Activated CD4-positive, alpha-beta memory T cell treated with anti-CD3 and anti-CD28 coated beads for 36 hours (primary cell): ENCODE measurements at regions not wholly inside any gene's neighbourhood (a gene's known extent, or its start where the extent isn't known, plus 50 kb on each side); places are given as distances from the start of the nearest gene placed in this dataset.
"Not testable (repeated sequence)": the region's sequence is repeated elsewhere in the genome, so short reads cannot be mapped to it uniquely, and the experiment has no call there.

ENCODE experiments used
- CTCF ChIA-PET: fragments of 350-600 bp; sonication (Branson Sonifier 250); formaldehyde crosslinking; loops from one replicate; lab custom pipeline; 2021; ENCODE audit warnings: antibody characterized with exemption, inconsistent platforms; lab: Charles Lee
- POLR2A ChIA-PET: fragments of 350-600 bp; sonication (Branson Sonifier 250); formaldehyde crosslinking; loops from one replicate; lab custom pipeline; 2021; ENCODE audit warnings: antibody characterized with exemption; lab: Charles Lee
- DNase-seq: peaks from one replicate; pipeline ENCODE4 v3.0.0-alpha.2; 2020
- H3K27ac Mint-ChIP-seq: one replicate; pipeline ENCODE4 v1.8.0; 2021; ENCODE audit warnings: mixed read lengths
- H3K27me3 Mint-ChIP-seq: one replicate; pipeline ENCODE4 v1.8.0; 2021; ENCODE audit warnings: mixed read lengths
- H3K36me3 Mint-ChIP-seq: one replicate; pipeline ENCODE4 v1.8.0; 2021; ENCODE audit warnings: mixed read lengths
- H3K4me1 Mint-ChIP-seq: one replicate; pipeline ENCODE4 v1.8.0; 2021; ENCODE audit warnings: low read depth, mixed read lengths
- H3K4me3 Mint-ChIP-seq: one replicate; pipeline ENCODE4 v1.8.0; 2021; ENCODE audit warnings: mild to moderate bottlenecking, mixed read lengths
- H3K9me3 Mint-ChIP-seq: one replicate; pipeline ENCODE4 v1.8.0; 2021; ENCODE audit warnings: mixed read lengths
- intact Hi-C: fragments of 100-400 bp; cut with micrococcal nuclease; formaldehyde crosslinking; loops from one replicate; pipeline ENCODE4 v1.15.1; 2023

- ChIA-PET POLR2A (no interaction called here), CTCF (no interaction called here)
- Mint-ChIP-seq H3K9me3 (peaks cover 11% of the 10 kb centered on the region), H3K27ac (no peak overlapping the region), H3K4me1 (no peaks in the 10 kb centered on the region), H3K36me3 (no peaks in the 10 kb centered on the region), H3K27me3 (no peaks in the 10 kb centered on the region), H3K4me3 (no peak overlapping the region)
- no peak for DNase-seq
- intact Hi-C loops = no loop called here
Measured at GRCh38 chr2:51778806-51779205, 746.9 kb upstream of the NRXN1 start.

- CTCF ChIA-PET, DNase-seq, intact Hi-C loops, H3K27me3 Mint-ChIP-seq, H3K4me3 Mint-ChIP-seq, H3K36me3 Mint-ChIP-seq, H3K27ac Mint-ChIP-seq, POLR2A ChIA-PET, H3K4me1 Mint-ChIP-seq: not testable (repeated sequence)
- peaks cover 29% of the 10 kb centered on the region for H3K9me3 Mint-ChIP-seq
Measured at GRCh38 chr2:51774606-51775005, 742.7 kb upstream of the NRXN1 start.

- no peaks in the 10 kb centered on the region for H3K4me1 Mint-ChIP-seq
- intact Hi-C loops = no loop called here
- DNase-seq = no peak
- POLR2A ChIA-PET = no interaction called here
- CTCF ChIA-PET = no interaction called here
- H3K27me3 Mint-ChIP-seq = no peaks in the 10 kb centered on the region
- H3K4me3 Mint-ChIP-seq = no peak overlapping the region
- H3K27ac Mint-ChIP-seq = no peak overlapping the region
- no peaks in the 10 kb centered on the region for H3K36me3 Mint-ChIP-seq
- H3K9me3 Mint-ChIP-seq = no peaks in the 10 kb centered on the region
Measured at GRCh38 chr2:51760441-51760840, 728.5 kb upstream of the NRXN1 start.

- CTCF ChIA-PET = no interaction called here
- POLR2A ChIA-PET = no interaction called here
- DNase-seq = no peak
- Mint-ChIP-seq H3K27me3 (no peaks in the 10 kb centered on the region), H3K9me3 (no peaks in the 10 kb centered on the region), H3K4me3 (no peak overlapping the region), H3K27ac (no peak overlapping the region), H3K36me3 (no peaks in the 10 kb centered on the region), H3K4me1 (no peaks in the 10 kb centered on the region)
- intact Hi-C loops = no loop called here
Measured at GRCh38 chr2:51758081-51758480, 726.1 kb upstream of the NRXN1 start.

- intact Hi-C loops = no loop called here
- Mint-ChIP-seq H3K27me3 (no peaks in the 10 kb centered on the region), H3K27ac (no peak overlapping the region), H3K36me3 (no peaks in the 10 kb centered on the region), H3K9me3 (peaks cover 13% of the 10 kb centered on the region), H3K4me3 (no peak overlapping the region), H3K4me1 (no peaks in the 10 kb centered on the region)
- DNase-seq = no peak
- ChIA-PET POLR2A (no interaction called here), CTCF (no interaction called here)
Measured at GRCh38 chr2:51734115-51734514, 702.2 kb upstream of the NRXN1 start.

GRCh38 chr2:51723691-51724090 lies 691.8 kb upstream of the NRXN1 start:
- CTCF ChIA-PET = no interaction called here
- peaks cover 6% of the 10 kb centered on the region for H3K9me3 Mint-ChIP-seq
- DNase-seq = no peak
- H3K36me3 Mint-ChIP-seq = no peaks in the 10 kb centered on the region
- no peaks in the 10 kb centered on the region for H3K4me1 Mint-ChIP-seq
- no peak overlapping the region for H3K4me3 Mint-ChIP-seq
- no peak overlapping the region for H3K27ac Mint-ChIP-seq
- intact Hi-C loops = no loop called here
- no peaks in the 10 kb centered on the region for H3K27me3 Mint-ChIP-seq
- POLR2A ChIA-PET = no interaction called here

GRCh38 chr2:51722311-51722710 lies 690.4 kb upstream of the NRXN1 start:
- Mint-ChIP-seq H3K9me3 (peaks cover 6% of the 10 kb centered on the region), H3K36me3 (no peaks in the 10 kb centered on the region), H3K4me1 (no peaks in the 10 kb centered on the region), H3K27me3 (no peaks in the 10 kb centered on the region), H3K27ac (no peak overlapping the region), H3K4me3 (no peak overlapping the region)
- ChIA-PET CTCF (no interaction called here), POLR2A (no interaction called here)
- intact Hi-C loops = no loop called here
- DNase-seq = no peak

- Mint-ChIP-seq H3K9me3 (peaks cover 7% of the 10 kb centered on the region), H3K27me3 (no peaks in the 10 kb centered on the region), H3K27ac (no peak overlapping the region), H3K36me3 (no peaks in the 10 kb centered on the region), H3K4me3 (no peak overlapping the region), H3K4me1 (no peaks in the 10 kb centered on the region)
- POLR2A ChIA-PET = no interaction called here
- DNase-seq = no peak
- intact Hi-C loops = no loop called here
- CTCF ChIA-PET = no interaction called here
Measured at GRCh38 chr2:51720826-51721225, 688.9 kb upstream of the NRXN1 start.

- DNase-seq = no peak
- ChIA-PET POLR2A (no interaction called here), CTCF (no interaction called here)
- intact Hi-C loops = no loop called here
- Mint-ChIP-seq H3K9me3 (peaks cover 13% of the 10 kb centered on the region), H3K36me3 (no peaks in the 10 kb centered on the region), H3K27ac (no peak overlapping the region), H3K27me3 (no peaks in the 10 kb centered on the region), H3K4me3 (no peak overlapping the region), H3K4me1 (no peaks in the 10 kb centered on the region)
Measured at GRCh38 chr2:51718881-51719280, 686.9 kb upstream of the NRXN1 start.

GRCh38 chr2:51717312-51717711 lies 685.4 kb upstream of the NRXN1 start:
- ChIA-PET POLR2A (no interaction called here), CTCF (no interaction called here)
- Mint-ChIP-seq H3K27me3 (no peaks in the 10 kb centered on the region), H3K4me1 (no peaks in the 10 kb centered on the region), H3K27ac (no peak overlapping the region), H3K36me3 (no peaks in the 10 kb centered on the region), H3K9me3 (peaks cover 20% of the 10 kb centered on the region), H3K4me3 (no peak overlapping the region)
- intact Hi-C loops = no loop called here
- no peak for DNase-seq

GRCh38 chr2:51711766-51712165 lies 679.8 kb upstream of the NRXN1 start:
- Mint-ChIP-seq H3K9me3 (peaks cover 41% of the 10 kb centered on the region), H3K4me1 (no peaks in the 10 kb centered on the region), H3K36me3 (no peaks in the 10 kb centered on the region), H3K27ac (no peak overlapping the region), H3K4me3 (no peak overlapping the region), H3K27me3 (no peaks in the 10 kb centered on the region)
- no peak for DNase-seq
- CTCF ChIA-PET = no interaction called here
- intact Hi-C loops = no loop called here
- POLR2A ChIA-PET = no interaction called here

- Mint-ChIP-seq H3K4me3 (no peak overlapping the region), H3K27ac (no peak overlapping the region), H3K36me3 (no peaks in the 10 kb centered on the region), H3K27me3 (no peaks in the 10 kb centered on the region), H3K4me1 (no peaks in the 10 kb centered on the region), H3K9me3 (peaks cover 39% of the 10 kb centered on the region)
- ChIA-PET CTCF (no interaction called here), POLR2A (no interaction called here)
- no peak for DNase-seq
- intact Hi-C loops = no loop called here
Measured at GRCh38 chr2:51710222-51710621, 678.3 kb upstream of the NRXN1 start.

- intact Hi-C loops = no loop called here
- Mint-ChIP-seq H3K27me3 (no peaks in the 10 kb centered on the region), H3K4me1 (no peaks in the 10 kb centered on the region), H3K36me3 (no peaks in the 10 kb centered on the region), H3K9me3 (peaks cover 24% of the 10 kb centered on the region), H3K4me3 (no peak overlapping the region), H3K27ac (no peak overlapping the region)
- CTCF ChIA-PET = no interaction called here
- DNase-seq = no peak
- POLR2A ChIA-PET = no interaction called here
Measured at GRCh38 chr2:51707625-51708024, 675.7 kb upstream of the NRXN1 start.

- CTCF ChIA-PET = no interaction called here
- Mint-ChIP-seq H3K9me3 (peaks cover 18% of the 10 kb centered on the region), H3K27me3 (no peaks in the 10 kb centered on the region), H3K36me3 (no peaks in the 10 kb centered on the region), H3K4me1 (no peaks in the 10 kb centered on the region), H3K4me3 (no peak overlapping the region), H3K27ac (no peak overlapping the region)
- intact Hi-C loops = no loop called here
- DNase-seq = no peak
- POLR2A ChIA-PET = no interaction called here
Measured at GRCh38 chr2:51706220-51706619, 674.3 kb upstream of the NRXN1 start.
